DOHH2 (cell line): ENCODE measurements at regions not wholly inside any gene's neighbourhood (a gene's known extent, or its start where the extent isn't known, plus 50 kb on each side); places are given as distances from the start of the nearest gene placed in this dataset.

Source experiments
- H3F3A ChIP-seq: fragments of 200-600 bp; sonication (generic), shearing (Covaris generic); 2 replicates; pipeline ENCODE4 v1.6.0; 2016; ENCODE audit warnings: antibody characterized with exemption, mild to moderate bottlenecking; ENCODE audit not compliant: control insufficient read depth, insufficient read depth
- H3K27ac ChIP-seq: fragments of 200-600 bp; sonication (generic); 2 replicates; pipeline ENCODE4 v1.5.1; 2014; ENCODE audit warnings: low read depth, mild to moderate bottlenecking, low read length, moderate library complexity
- H3K27me3 ChIP-seq: fragments of 200-600 bp; sonication (generic); 2 replicates; pipeline ENCODE4 v1.6.1; 2014; ENCODE audit warnings: mild to moderate bottlenecking, low read length, mixed read lengths; ENCODE audit not compliant: control insufficient read depth
- H3K36me3 ChIP-seq: fragments of 200-600 bp; sonication (generic); 2 replicates; pipeline ENCODE4 v1.6.1; 2014; ENCODE audit warnings: mild to moderate bottlenecking, low read length, moderate library complexity, mixed read lengths; ENCODE audit not compliant: control insufficient read depth
- H3K4me1 ChIP-seq: fragments of 200-600 bp; sonication (generic); 2 replicates; pipeline ENCODE4 v1.6.1; 2014; ENCODE audit warnings: mild to moderate bottlenecking, low read length, mixed read lengths; ENCODE audit not compliant: control insufficient read depth
- H3K4me2 ChIP-seq: fragments of 200-600 bp; sonication (generic); 2 replicates; pipeline ENCODE4 v1.6.0; 2014; ENCODE audit warnings: mild to moderate bottlenecking, low read length, moderate library complexity
- H3K4me3 ChIP-seq: fragments of 200-600 bp; sonication (generic); 2 replicates; pipeline ENCODE4 v1.5.1; 2014; ENCODE audit warnings: mild to moderate bottlenecking, low read length, mixed read lengths
- H3K79me2 ChIP-seq: fragments of 200-600 bp; sonication (generic); 2 replicates; pipeline ENCODE4 v1.6.1; 2014; ENCODE audit warnings: mild to moderate bottlenecking, low read length, mixed read lengths; ENCODE audit not compliant: control insufficient read depth
- H3K9me2 ChIP-seq: fragments of 200-600 bp; sonication (generic); replicated peaks from 2 replicates; pipeline ENCODE4 v1.6.1; 2014; ENCODE audit warnings: mild to moderate bottlenecking, low read length, mixed read lengths; ENCODE audit not compliant: control insufficient read depth
- H3K9me3 ChIP-seq: fragments of 200-600 bp; sonication (generic); 2 replicates; pipeline ENCODE4 v1.6.1; 2014; ENCODE audit warnings: antibody characterized with exemption, low read length, mixed read lengths; ENCODE audit not compliant: control insufficient read depth, insufficient read depth
- H4K20me1 ChIP-seq: fragments of 200-600 bp; sonication (generic); 2 replicates; pipeline ENCODE4 v1.6.0; 2014; ENCODE audit warnings: low read depth, mild to moderate bottlenecking, antibody characterized with exemption, low read length, moderate library complexity; ENCODE audit not compliant: control insufficient read depth, insufficient read depth
- CTCF ChIP-seq: fragments of 200-600 bp; sonication (generic); IDR thresholded peaks from one replicate; pipeline ENCODE4 v1.5.1; 2014; ENCODE audit warnings: antibody characterized with exemption, mild to moderate bottlenecking, low read depth, low read length; ENCODE audit not compliant: poor library complexity, severe bottlenecking
- EZH2phosphoT487 ChIP-seq: fragments of 200-600 bp; sonication (generic); IDR thresholded peaks from 2 replicates; pipeline ENCODE4 v1.6.1; 2017; ENCODE audit warnings: borderline replicate concordance, mild to moderate bottlenecking, antibody characterized with exemption, low read length, moderate library complexity, mixed read lengths

- H3K27ac ChIP-seq = no peak overlapping the region
- H3K79me2 ChIP-seq = no peaks in the 10 kb centered on the region
- H3K9me3 ChIP-seq = no peaks in the 10 kb centered on the region
- H3F3A ChIP-seq = no peaks in the 10 kb centered on the region
- no peaks in the 10 kb centered on the region for H3K9me2 ChIP-seq
- TF ChIP-seq CTCF (no peak), EZH2phosphoT487 (no peak)
- no peaks in the 10 kb centered on the region for H4K20me1 ChIP-seq
- no peak overlapping the region for H3K4me2 ChIP-seq
- H3K27me3 ChIP-seq = no peaks in the 10 kb centered on the region
- H3K4me1 ChIP-seq = peaks cover 29% of the 10 kb centered on the region
- no peaks in the 10 kb centered on the region for H3K36me3 ChIP-seq
- no peak overlapping the region for H3K4me3 ChIP-seq
These were observed 64.3 kb upstream of the ZC3H12C start for GRCh38 chr11:110028921-110029320.

DNA sequence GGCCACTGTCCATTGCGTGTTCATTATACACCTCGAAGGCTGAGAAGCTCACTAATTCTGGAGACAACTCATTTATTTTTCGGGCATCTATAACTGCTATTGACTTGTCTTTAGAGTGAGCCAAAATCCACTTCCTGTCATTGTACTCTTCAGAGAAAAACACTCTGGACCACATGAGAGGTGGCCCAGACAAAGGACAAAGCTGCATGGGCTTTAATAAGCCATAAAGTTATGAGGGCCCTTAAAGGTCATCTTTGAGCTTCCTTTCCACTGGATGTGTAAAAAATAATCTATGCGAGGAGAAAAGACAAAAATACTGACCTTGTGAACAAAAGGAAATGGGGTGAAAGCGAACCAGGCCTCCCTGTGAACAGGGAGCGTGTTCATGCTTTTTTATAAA lies 63.5 kb upstream of the ZC3H12C start:
- no peaks in the 10 kb centered on the region for H3K9me3 ChIP-seq
- H3K27me3 ChIP-seq = no peaks in the 10 kb centered on the region
- no peak overlapping the region for H3K27ac ChIP-seq
- no peaks in the 10 kb centered on the region for H3K79me2 ChIP-seq
- H3K36me3 ChIP-seq = no peaks in the 10 kb centered on the region
- H3K4me3 ChIP-seq = no peak overlapping the region
- H3K4me1 ChIP-seq = peaks cover 29% of the 10 kb centered on the region
- H3K4me2 ChIP-seq = no peak overlapping the region
- TF ChIP-seq CTCF = no peak
- TF ChIP-seq EZH2phosphoT487 = no peak
- H3K9me2 ChIP-seq = no peaks in the 10 kb centered on the region
- H4K20me1 ChIP-seq = no peaks in the 10 kb centered on the region
- no peaks in the 10 kb centered on the region for H3F3A ChIP-seq

- no peak overlapping the region for H3K4me3 ChIP-seq
- no peaks in the 10 kb centered on the region for H3K27me3 ChIP-seq
- H3F3A ChIP-seq = no peaks in the 10 kb centered on the region
- H3K27ac ChIP-seq = no peak overlapping the region
- H3K4me1 ChIP-seq = peaks cover 26% of the 10 kb centered on the region
- TF ChIP-seq EZH2phosphoT487 (no peak), CTCF (no peak)
- no peaks in the 10 kb centered on the region for H3K9me2 ChIP-seq
- H3K4me2 ChIP-seq = no peak overlapping the region
- no peaks in the 10 kb centered on the region for H3K36me3 ChIP-seq
- no peaks in the 10 kb centered on the region for H3K79me2 ChIP-seq
- H3K9me3 ChIP-seq = no peaks in the 10 kb centered on the region
- H4K20me1 ChIP-seq = no peaks in the 10 kb centered on the region
These were observed 62.0 kb upstream of the ZC3H12C start for GRCh38 chr11:110031171-110031570.

DNA sequence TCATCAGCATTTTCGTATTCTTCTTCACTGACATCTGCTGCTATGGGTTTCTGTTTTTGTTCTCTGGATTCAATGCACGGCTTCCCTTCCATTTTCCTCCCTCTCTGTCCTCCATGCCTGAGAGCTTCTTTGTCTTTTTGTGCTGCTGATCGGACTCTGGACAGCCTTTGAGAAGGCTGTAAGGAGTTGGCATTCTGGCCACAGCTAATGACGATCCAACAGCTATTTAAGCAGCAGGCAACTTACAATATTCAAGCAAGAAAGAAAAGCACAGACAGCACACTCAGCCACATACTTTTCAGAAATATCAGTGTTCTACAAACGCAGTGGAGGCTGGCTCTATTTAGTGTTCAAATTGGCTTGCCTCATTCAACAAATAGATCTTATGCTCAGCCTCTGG lies 60.9 kb upstream of the ZC3H12C start:
- H3K79me2 ChIP-seq = no peaks in the 10 kb centered on the region
- no peaks in the 10 kb centered on the region for H3K9me2 ChIP-seq
- H4K20me1 ChIP-seq = no peaks in the 10 kb centered on the region
- no peaks in the 10 kb centered on the region for H3F3A ChIP-seq
- no peaks in the 10 kb centered on the region for H3K36me3 ChIP-seq
- no peaks in the 10 kb centered on the region for H3K9me3 ChIP-seq
- H3K27me3 ChIP-seq = no peaks in the 10 kb centered on the region
- H3K4me1 ChIP-seq = peaks cover 15% of the 10 kb centered on the region
- H3K4me3 ChIP-seq = no peak overlapping the region
- no peak overlapping the region for H3K4me2 ChIP-seq
- H3K27ac ChIP-seq = no peak overlapping the region
- no peak for TF ChIP-seq CTCF
- no peak for TF ChIP-seq EZH2phosphoT487
